TTC549 (cell line): ENCODE measurements at regions not wholly inside any gene's neighbourhood (a gene's known extent, or its start where the extent isn't known, plus 50 kb on each side); places are given as distances from the start of the nearest gene placed in this dataset.
"Not testable (repeated sequence)": the region's sequence is repeated elsewhere in the genome, so short reads cannot be mapped to it uniquely, and the experiment has no call there.

ENCODE experiments used
- FAIRE-seq: peaks from 2 replicates; lab custom pipeline; 2012; peaks lifted over from hg19 to GRCh38; lab: Jason Lieb, UNC

DNA sequence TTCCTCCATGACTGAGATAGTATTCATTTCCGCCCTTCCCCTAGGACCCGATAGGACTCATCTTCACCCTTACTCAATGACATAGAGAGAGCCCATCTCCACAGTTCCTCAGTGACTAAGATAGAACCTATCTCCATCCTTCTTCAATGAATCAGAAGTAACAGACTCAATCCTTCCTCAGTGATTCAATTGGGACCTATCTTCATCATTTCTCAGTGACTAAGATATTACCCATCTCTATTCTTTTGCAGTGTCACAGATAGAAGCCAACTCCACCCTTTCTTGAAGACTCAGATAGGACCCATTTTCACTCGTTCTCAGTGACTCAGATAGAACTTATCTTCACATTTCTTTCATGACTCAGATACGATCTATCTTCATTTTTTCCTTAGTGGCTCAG, 164.6 kb downstream of the FBXO4 start:
- FAIRE-seq, result no peak

DNA sequence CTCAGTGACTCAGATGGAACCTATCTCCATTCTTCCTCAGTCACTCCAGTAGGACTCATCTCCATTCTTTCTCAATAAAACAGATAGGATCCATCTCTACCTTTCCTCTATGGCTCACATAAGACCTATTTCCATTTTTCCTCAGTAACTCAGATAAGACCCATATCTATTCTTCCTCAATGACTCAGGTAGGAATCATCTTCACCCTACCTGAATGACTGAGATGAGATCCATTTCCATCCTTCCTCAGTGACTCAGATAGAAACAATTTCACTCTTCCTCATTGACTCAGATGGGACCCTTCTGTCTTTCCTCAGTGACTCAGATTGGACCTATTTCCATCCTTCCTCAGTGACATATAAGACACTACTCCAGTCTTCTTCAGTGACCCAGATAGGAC, 165.1 kb downstream of the FBXO4 start:
- FAIRE-seq, result no peak

DNA sequence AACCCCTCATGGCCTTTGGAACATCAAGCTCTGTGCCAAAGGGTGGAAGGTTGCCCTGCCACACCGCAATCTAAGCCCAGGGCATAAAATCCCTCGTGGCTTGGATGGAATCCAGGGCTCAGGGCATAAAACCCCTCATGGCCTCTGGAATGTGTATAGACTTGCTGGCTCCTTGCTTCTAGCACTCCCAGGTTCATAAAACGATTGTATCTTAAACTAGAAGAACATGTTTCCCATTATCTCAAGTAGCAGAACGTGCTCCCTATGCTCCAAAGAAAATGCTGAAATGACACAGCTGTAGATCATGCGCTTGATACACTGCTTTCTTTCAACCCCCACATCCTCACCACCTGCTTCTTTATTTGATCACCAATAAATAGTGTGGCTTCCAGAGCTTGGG, 174.8 kb downstream of the FBXO4 start:
- FAIRE-seq, result not testable (repeated sequence)

DNA sequence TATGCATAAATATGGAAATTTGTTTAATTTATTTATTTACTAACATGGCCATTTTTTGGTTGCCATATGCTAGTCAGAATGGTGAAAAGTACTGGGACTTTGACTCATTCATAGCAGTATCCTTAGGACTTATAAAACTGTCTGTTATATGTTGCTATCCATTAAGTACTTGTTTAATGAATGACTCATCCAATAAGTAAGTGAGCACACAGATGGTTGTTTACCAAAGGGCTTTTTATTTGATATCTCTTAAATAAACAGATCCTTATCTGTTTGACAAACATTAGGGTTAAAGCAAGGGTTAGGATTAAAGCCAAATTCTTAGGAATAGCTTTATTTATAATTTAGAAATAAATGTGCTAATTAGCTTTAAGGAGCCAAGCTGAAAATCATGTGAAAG, 183.4 kb downstream of the FBXO4 start:
- FAIRE-seq, result no peak

DNA sequence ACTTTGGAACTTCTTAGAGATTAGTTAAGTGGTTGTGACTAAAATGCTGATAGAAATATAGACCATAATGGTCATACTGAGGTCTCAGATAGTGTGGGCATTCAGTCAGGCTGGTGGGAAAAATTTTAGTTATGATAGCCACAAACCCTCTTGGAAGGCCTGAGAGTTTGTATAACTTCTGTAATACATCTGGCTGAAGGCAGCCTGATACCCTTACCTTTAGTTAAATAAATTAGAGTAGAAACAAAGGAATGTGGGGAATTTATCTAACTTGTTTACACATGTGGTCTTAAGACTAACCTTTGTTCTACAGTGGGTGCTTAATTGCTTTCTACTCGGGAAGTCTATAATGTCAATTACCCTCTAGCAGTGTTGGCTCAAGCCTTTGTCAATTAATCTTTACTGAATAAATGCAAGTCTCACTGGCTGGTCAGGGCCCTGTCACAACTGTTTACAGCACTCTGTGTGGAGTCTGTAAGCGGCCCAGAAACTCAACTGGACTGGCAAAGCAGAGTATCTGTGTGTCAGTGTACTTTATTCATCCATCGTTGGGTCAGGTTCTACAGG, 184.0 kb downstream of the FBXO4 start:
- no peak for FAIRE-seq

DNA sequence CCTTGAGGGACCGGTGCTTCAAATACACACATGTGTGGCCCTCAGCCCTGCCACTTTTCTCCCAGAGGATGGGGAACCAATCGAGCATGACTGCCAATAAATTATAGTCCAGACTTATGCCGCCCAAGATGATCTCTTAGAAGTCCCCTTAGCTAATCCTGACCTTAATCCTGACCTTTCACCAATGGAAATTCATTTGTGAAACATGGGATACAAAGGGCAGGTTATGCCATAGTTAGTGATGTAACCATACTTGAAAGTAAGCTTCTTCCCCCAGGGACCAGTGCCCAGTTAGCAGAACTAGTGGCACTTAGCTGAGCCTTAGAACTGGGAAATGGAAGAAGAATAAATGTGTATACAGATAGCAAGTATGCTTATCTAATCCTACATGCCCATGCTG, 190.6 kb downstream of the FBXO4 start:
- FAIRE-seq, result not testable (repeated sequence)

DNA sequence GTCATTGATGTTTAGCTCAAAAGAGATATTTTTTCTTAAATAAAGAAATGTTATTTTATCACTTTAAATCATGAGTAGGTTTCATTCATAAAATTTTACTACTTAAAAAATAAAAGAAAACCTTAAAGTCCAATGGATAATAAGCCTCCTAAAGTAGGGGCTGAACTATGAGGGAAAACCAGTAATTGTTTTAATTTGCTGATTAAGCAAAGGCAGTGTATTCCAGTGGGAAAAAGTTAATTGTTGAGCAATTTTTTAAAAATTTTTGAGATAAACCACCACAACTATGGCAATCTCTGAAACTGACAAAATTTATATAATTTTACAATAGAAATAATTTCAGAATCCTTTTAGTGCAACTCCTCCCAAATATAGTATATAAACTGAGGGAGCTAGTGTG, 195.0 kb downstream of the FBXO4 start:
- FAIRE-seq, result no peak

DNA sequence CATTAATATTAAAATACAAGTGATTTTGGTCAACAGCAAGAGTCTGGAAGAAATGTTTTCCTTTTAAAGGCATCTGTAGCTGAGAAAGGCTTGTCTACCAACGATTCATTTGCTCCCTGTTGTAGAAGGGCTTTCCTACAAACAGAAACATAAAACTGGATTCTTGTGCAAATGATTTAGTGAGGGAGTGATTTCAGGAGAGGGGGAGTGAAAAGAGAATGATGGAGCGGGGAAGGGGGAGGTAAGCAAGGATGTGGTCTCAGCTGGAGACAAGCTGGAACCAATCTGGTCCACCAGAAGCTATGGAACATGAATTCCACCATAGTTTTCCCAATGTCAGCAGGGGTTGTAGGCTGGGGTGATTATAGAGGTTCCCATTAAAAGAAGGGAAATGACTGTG, 196.3 kb downstream of the FBXO4 start:
- no peak for FAIRE-seq

GRCh38 chr5:42131081-42131480, 206.0 kb downstream of the FBXO4 start:
- no peak for FAIRE-seq

GRCh38 chr5:42143361-42143760, 218.3 kb downstream of the FBXO4 start:
- no peak for FAIRE-seq

DNA sequence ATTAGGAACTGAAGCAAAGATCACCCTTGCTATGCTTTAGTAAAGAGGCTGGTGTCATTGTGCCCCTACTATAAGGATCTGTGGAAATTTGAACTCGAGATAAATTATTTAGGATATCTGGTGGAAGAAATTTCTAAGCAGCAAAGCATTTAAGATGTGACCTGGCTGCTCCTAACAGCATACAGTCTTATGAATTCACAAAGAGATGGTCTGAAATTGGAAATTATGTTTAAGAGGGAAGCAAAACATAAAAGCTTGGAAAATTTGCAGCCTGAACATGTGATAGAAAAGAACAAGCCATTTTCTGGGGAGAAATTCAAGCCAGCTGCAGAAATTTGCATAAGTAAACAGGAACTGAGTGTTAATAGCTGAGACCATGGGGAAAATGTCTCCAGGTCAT, 223.7 kb downstream of the FBXO4 start:
- no peak for FAIRE-seq

- no peak for FAIRE-seq
Measured at GRCh38 chr5:42157215-42157614, 232.1 kb downstream of the FBXO4 start.

DNA sequence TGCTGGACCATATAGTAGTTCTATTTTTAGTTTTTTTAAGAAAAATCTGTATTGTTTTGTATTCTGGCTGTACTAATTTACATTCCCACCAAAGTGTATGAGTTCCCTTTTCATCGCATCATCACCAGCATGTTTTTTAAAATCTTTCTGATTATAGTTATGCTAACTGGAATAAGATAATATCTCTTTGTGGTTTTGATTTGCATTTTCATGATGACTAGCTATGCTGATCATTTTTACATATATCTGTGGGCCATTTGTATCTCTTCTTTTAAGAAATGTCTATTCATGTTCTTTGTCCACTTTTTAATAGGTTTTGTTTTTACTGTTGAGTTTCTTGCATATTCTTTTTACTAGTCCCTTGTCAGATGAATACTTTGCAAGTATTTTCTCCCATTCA, 238.0 kb downstream of the FBXO4 start:
- no peak for FAIRE-seq

DNA sequence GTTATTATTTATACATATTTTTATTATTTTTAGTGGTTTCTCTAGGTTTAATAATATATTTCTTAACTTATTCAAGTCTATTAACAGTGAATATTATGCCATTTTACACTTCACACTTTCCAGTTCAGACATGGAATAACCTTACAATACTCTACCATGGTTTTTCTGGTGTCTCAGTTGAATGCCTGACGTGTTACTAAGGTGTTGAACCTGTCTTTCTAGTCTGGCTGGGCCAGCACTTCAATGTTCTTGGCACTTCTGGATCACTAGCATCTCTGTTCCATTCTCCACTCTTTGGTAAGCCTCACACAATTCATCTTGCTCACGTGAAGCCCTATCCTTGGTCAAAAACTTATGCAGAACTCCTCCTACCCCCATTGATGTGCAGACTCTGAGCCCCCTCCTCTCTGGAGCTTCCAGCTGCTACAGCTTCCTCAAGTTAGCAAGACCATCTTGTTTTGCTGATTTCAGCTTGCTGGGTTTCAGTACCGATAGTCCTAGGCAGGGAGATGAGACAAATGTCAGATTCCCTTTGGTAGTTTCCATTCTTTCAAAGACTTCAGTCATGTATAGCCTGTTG, 243.1 kb downstream of the FBXO4 start:
- FAIRE-seq, result no peak

- not testable (repeated sequence) for FAIRE-seq
Measured at GRCh38 chr5:42176118-42176517, 247.1 kb upstream of the GHR start.

- not testable (repeated sequence) for FAIRE-seq
Measured at GRCh38 chr5:42179843-42180242, 243.4 kb upstream of the GHR start.

- no peak for FAIRE-seq
Measured at GRCh38 chr5:42216904-42217303, 206.3 kb upstream of the GHR start.

DNA sequence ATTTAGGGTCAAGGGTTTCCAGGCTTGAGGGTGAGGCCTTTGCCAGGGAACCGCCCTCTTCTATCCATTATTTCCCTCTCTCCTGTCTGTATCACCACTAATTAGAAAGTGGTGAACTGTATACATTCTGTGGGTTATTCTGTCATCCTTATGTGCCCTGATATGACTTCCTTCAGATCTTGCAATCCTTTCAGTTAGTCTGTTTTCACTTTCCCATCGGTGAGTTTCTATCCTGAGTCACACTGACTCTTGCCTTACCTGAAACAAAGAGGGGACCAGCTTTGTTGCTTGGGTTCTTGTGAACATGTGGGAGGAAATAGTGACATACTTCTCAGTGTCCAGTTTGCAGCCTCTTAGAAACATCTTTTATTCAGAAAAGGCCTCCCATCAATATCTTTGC, 205.4 kb upstream of the GHR start:
- no peak for FAIRE-seq

GRCh38 chr5:42225009-42225408, 198.2 kb upstream of the GHR start:
- FAIRE-seq, result no peak

- no peak for FAIRE-seq
Measured at GRCh38 chr5:42228279-42228678, 195.0 kb upstream of the GHR start.

DNA sequence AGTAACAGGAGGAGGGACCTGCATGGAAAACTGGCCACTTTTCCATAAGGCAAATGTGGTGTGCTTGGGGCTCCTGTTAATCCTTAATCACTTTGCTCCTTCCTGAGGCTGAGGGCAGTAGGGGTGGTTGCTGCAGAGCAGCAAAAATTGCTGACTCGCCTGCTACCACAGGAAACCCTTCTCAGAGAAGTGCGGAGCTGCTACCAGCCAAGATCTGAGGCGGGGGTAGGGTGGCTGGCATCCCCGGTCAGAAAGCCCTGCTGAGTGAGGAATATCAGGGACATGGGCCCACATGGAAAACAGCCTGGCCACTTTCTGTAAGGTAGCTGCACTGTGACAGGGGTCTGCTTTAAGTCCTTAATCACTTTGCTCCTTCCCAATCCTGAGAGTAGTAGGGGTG, 192.4 kb upstream of the GHR start:
- FAIRE-seq, result no peak

DNA sequence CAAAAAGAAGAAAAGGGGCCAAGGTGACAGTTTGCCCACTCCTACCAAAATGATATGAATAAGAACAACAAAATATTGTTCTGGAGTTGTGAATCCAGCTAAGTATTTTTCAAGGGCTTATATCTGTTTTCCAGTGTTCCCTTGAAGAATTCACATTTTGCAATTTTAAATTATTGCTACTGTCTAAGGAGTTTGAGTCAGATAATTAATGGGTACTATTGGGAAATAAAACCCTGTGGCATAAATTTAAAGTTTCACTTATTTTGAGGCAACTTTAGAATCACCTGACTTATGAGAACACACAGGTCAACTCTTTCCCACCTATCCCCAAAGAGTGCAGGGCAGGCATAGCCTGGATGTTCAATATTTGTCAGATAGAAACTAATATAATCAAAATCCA, 188.0 kb upstream of the GHR start:
- FAIRE-seq, result no peak

DNA sequence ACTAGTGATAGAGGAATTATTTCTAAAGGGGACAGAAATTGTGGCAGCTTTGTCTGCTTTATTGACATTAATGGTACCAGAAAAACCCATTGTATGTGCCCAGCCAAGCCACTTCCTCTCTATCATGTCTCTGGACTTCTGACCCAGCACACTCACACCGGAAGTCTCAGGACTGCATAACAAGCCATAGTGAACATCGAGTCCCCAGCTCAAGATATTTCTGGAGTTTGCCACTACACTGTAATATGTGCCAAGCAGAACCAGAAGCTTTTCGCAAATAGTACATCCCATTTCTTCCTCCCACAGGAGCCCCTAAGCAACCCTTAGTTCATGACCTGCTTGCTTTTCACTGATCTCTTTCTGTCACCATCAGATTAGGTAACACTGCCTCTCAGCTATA, 187.4 kb upstream of the GHR start:
- FAIRE-seq, result no peak

DNA sequence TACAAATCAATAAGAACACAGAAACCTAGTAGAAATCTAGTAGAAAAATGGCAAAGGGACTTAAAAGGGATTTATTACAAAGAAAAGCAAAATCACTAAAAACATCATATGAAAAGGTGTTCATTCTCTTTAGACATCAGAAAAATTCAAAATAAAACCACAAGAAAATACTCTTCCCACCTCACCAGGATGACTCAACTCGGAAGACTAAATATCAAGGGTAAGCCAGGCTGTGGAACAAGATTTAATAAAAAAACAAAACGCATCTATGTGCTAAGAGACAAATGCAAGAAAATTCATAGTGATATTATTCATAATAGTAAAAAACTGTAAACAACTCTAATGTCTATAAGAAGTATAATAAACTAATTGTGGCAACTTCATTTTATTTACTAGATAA, 181.6 kb upstream of the GHR start:
- no peak for FAIRE-seq

DNA sequence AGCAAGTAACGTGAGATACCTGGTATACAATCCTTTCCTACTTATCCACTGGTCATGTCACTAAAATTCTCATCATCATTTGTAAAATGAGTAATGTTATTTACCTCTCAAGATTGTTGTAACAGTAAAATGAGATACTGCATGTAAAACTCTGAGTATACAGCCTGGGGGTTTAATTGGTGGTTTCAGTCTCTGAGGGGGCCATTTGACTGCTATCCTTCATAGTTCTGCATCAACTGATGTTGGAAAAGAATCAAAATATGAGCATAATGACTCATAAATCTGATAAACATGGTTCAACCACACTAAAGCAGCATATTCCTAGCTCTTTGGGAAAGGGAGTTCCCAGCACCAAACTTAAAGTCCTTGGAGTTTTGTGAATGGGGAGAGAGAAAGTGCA, 181.0 kb upstream of the GHR start:
- no peak for FAIRE-seq
